ENCODE measurements at regions not wholly inside any gene's neighbourhood (a gene's known extent, or its start where the extent isn't known, plus 50 kb on each side); places are given as distances from the start of the nearest gene placed in this dataset.

- CTCF ChIA-PET: interaction anchor here (0.7 to 2.6 kb wide), 6 partner anchors 8 to 1252 kb away, joined by 3 to 10 read pairs (median 4); no protein-coding TSS in a partner anchor
- Histone ChIP-seq H3K4me1 (ENCODE audit: control insufficient read depth, insufficient read depth, low read length) (no peaks in the 10 kb centered on the region), H3K56ac (ENCODE audit: extremely low read depth, insufficient read depth, low read length) (no peak overlapping the region), H2AK5ac (ENCODE audit: low read depth, low read length) (no peak overlapping the region), H4K5ac (ENCODE audit: low read depth, low read length) (no peak overlapping the region), H2AK9ac (replicated peaks; ENCODE audit: low read depth, low read length, poor library complexity) (no peak overlapping the region), H3K36me3 (ENCODE audit: control insufficient read depth, insufficient read depth, low read length) (no peaks in the 10 kb centered on the region), H3K27ac (ENCODE audit: insufficient read depth, low read length) (no peak overlapping the region), H2BK120ac (ENCODE audit: low read depth, low read length) (no peak overlapping the region), H2BK20ac (ENCODE audit: low read depth, low read length) (no peak overlapping the region), H3K27me3 (ENCODE audit: control insufficient read depth, insufficient read depth, low read length) (no peaks in the 10 kb centered on the region), H3K4ac (ENCODE audit: low read depth, low read length) (no peak overlapping the region), H2AFZ (replicated peaks; ENCODE audit: low read length, poor library complexity) (no peak overlapping the region), H3K9me3 (ENCODE audit: control insufficient read depth, insufficient read depth, low read length) (no peaks in the 10 kb centered on the region), H3K79me1 (ENCODE audit: low read depth in 1 of 2, low read length in 2 of 2) (no peaks in the 10 kb centered on the region), H2BK15ac (ENCODE audit: low read depth, low read length) (no peak overlapping the region), H3K18ac (ENCODE audit: low read depth, low read length) (no peak overlapping the region), H3K9me1 (ENCODE audit: insufficient read depth, low read length) (no peaks in the 10 kb centered on the region), H3K9ac (ENCODE audit: low read depth, low read length) (no peak overlapping the region), H4K91ac (ENCODE audit: insufficient read depth, low read depth, low read length) (no peak overlapping the region), H3K23ac (ENCODE audit: low read depth, low read length) (no peak overlapping the region), H2BK5ac (ENCODE audit: low read depth, low read length, poor library complexity, severe bottlenecking) (no peak overlapping the region), H4K20me1 (ENCODE audit: insufficient read depth, low read length) (no peaks in the 10 kb centered on the region), H3K14ac (replicated peaks; ENCODE audit: low read depth, low read length) (no peak overlapping the region), H3K4me2 (ENCODE audit: low read depth, low read length) (no peak overlapping the region), H3K4me3 (ENCODE audit: insufficient read depth, low read depth, low read length) (no peak overlapping the region), H4K8ac (ENCODE audit: low read depth in 2 of 2, low read length in 2 of 2) (no peak overlapping the region; a peak in 1 of 4 replicates)
- dilution Hi-C loops (cut with HindIII; ENCODE audit: low sequenced_read_pairs, unreplicated experiment) (no loop called here), in situ Hi-C loops (cut with MboI; ENCODE audit: low sequenced_read_pairs) (loop anchor here (25.0 kb wide), 1 partner anchor 818 kb away; no protein-coding TSS in a partner anchor), intact Hi-C loops (cut with micrococcal nuclease) (loop anchor here (1.0 to 10.0 kb wide), 5 partner anchors 323 to 1598 kb away; no protein-coding TSS in a partner anchor)
- TF ChIP-seq CHD1 (IDR thresholded peaks at IDR 0.05; ENCODE audit: low read depth, low read length) (no peak), CTCF (conservative IDR thresholded peaks at IDR 0.05; ENCODE audit: low read depth, low read length) (peak; percentile 53), BHLHE40 (IDR thresholded peaks at IDR 0.05; ENCODE audit: low read depth, low read length) (no peak), POLR2A (IDR thresholded peaks at IDR 0.05; ENCODE audit: low read depth, low read length) (no peak), SMC3 (IDR thresholded peaks at IDR 0.05; ENCODE audit: low read depth, low read length) (peak; percentile 54), RAD21 (IDR thresholded peaks at IDR 0.05; ENCODE audit: low read length) (peak; percentile 58)
- no TSS peak for BruUV-seq (replicated peaks)
- peak; percentile 61; the same call in 1 of the 2 replicates for ATAC-seq (ENCODE audit: low read depth)
- WGBS, 2 experiments (ENCODE audit: extremely low coverage in 2 of 2, insufficient read length in 1 of 2): 60% methylated on average over 2 of the region's 2 CpGs; no CpG with 5 or more reads in 1 of the 2 experiments
- POLR2A ChIA-PET (ENCODE audit: unreplicated experiment): no interaction called here
- DNase-seq: peak; percentile 59
Measured at GRCh38 chr7:115679976-115680375, 350.6 kb downstream of the TFEC start.
